Thoracic aorta (tissue), 2 donors: ENCODE measurements at regions not wholly inside any gene's neighbourhood (a gene's known extent, or its start where the extent isn't known, plus 50 kb on each side); places are given as distances from the start of the nearest gene placed in this dataset.

Source experiments
- ATAC-seq: fragments of 150-250 bp; one replicate; pipeline ENCODE4 v1.8.0; 2017; ENCODE audit warnings: low read depth; ENCODE audit not compliant: insufficient number of reproducible peaks, low FRiP score
- DNase-seq: peaks from one replicate; pipeline ENCODE4 v3.0.0-alpha.2; 2020; ENCODE audit warnings: low spot score
- H3K27ac ChIP-seq, 2 donors: fragments of 200-600 bp; sonication (generic); 1 replicate in 1 of 2; 2 replicates in 1 of 2; pipeline ENCODE4 v1.5.1; 2016; ENCODE audit warnings: mild to moderate bottlenecking in 2 of 2, moderate library complexity in 2 of 2
- H3K27me3 ChIP-seq: fragments of 200-600 bp; sonication (generic); replicated peaks from 2 replicates; pipeline ENCODE4 v1.6.0; 2016; ENCODE audit warnings: mild to moderate bottlenecking; ENCODE audit not compliant: insufficient read depth
- H3K36me3 ChIP-seq: fragments of 200-600 bp; sonication (generic); one replicate; pipeline ENCODE4 v1.5.1; 2016
- H3K4me1 ChIP-seq, 2 donors: fragments of 200-600 bp; sonication (generic); 1 replicate in 1 of 2; 2 replicates in 1 of 2; pipeline versions ENCODE4 v1.5.1 to v1.6.0; 2016; ENCODE audit warnings: low read depth in 2 of 2, mild to moderate bottlenecking in 1 of 2; ENCODE audit not compliant: control insufficient read depth in 1 of 2
- H3K4me3 ChIP-seq: fragments of 200-600 bp; sonication (generic); 2 replicates; pipeline ENCODE4 v1.5.1; 2016; ENCODE audit warnings: mild to moderate bottlenecking
- H3K9me3 ChIP-seq: fragments of 200-600 bp; sonication (generic); 2 replicates; pipeline ENCODE4 v1.5.1; 2016
- CTCF ChIP-seq: fragments of 200-600 bp; sonication (generic); IDR thresholded peaks from one replicate; pipeline ENCODE4 v1.5.1; 2019; ENCODE audit warnings: antibody characterized with exemption

GRCh38 chr5:39500551-39501175, 75.9 kb upstream of the DAB2 start:
- no peaks in the 10 kb centered on the region for H3K36me3 ChIP-seq
- ATAC-seq (no peak), DNase-seq (no peak)
- H3K27ac ChIP-seq = no peak overlapping the region
- H3K4me3 ChIP-seq = no peak overlapping the region
- H3K9me3 ChIP-seq = no peaks in the 10 kb centered on the region
- no peaks in the 10 kb centered on the region for H3K27me3 ChIP-seq
- TF ChIP-seq CTCF = no peak
- peaks cover 6 to 15% of the 10 kb centered on the region in 2 donors for H3K4me1 ChIP-seq

- H3K27me3 ChIP-seq = no peaks in the 10 kb centered on the region
- H3K4me3 ChIP-seq = no peak overlapping the region
- DNase-seq (no peak), ATAC-seq (no peak)
- no peaks in the 10 kb centered on the region for H3K9me3 ChIP-seq
- H3K4me1 ChIP-seq = peaks cover 18 to 19% of the 10 kb centered on the region in 2 donors
- H3K36me3 ChIP-seq = no peaks in the 10 kb centered on the region
- TF ChIP-seq CTCF = no peak
- no peak overlapping the region for H3K27ac ChIP-seq
Observed at GRCh38 chr5:39498278-39498952, 73.6 kb upstream of the DAB2 start.

- ATAC-seq (no peak), DNase-seq (no peak)
- Histone ChIP-seq H3K9me3 (no peaks in the 10 kb centered on the region), H3K36me3 (no peaks in the 10 kb centered on the region), H3K27me3 (no peaks in the 10 kb centered on the region), H3K4me1 (peaks cover 12 to 19% of the 10 kb centered on the region in 2 donors), H3K4me3 (no peak overlapping the region), H3K27ac (no peak overlapping the region)
- no peak for TF ChIP-seq CTCF
Observed at GRCh38 chr5:39497322-39497721, 72.5 kb upstream of the DAB2 start.

GRCh38 chr5:39495227-39495626, 70.4 kb upstream of the DAB2 start:
- ATAC-seq = no peak
- DNase-seq = no peak
- Histone ChIP-seq H3K27me3 (no peaks in the 10 kb centered on the region), H3K27ac (no peak overlapping the region), H3K36me3 (no peaks in the 10 kb centered on the region), H3K9me3 (peaks cover 12% of the 10 kb centered on the region), H3K4me3 (no peak overlapping the region), H3K4me1 (peaks cover 3 to 19% of the 10 kb centered on the region in 2 donors)
- TF ChIP-seq CTCF = no peak

GRCh38 chr5:39494534-39494933, 69.8 kb upstream of the DAB2 start:
- Histone ChIP-seq H3K9me3 (peaks cover 12% of the 10 kb centered on the region), H3K4me1 (peaks cover 3 to 19% of the 10 kb centered on the region in 2 donors), H3K4me3 (no peak overlapping the region), H3K27me3 (no peaks in the 10 kb centered on the region), H3K36me3 (no peaks in the 10 kb centered on the region), H3K27ac (no peak overlapping the region)
- no peak for TF ChIP-seq CTCF
- DNase-seq (no peak), ATAC-seq (no peak)
